ENCODE measurements at regions not wholly inside any gene's neighbourhood (a gene's known extent, or its start where the extent isn't known, plus 50 kb on each side); places are given as distances from the start of the nearest gene placed in this dataset.

- no peak for DNase-seq (ENCODE audit: extremely low read depth in 1 of 4, low spot score in 3 of 4)
- intact Hi-C loops (cut with micrococcal nuclease) (no loop called here), in situ Hi-C loops (cut with MboI) (no loop called here)
- no peaks in the 10 kb centered on the region for H4K20me1 ChIP-seq (replicated peaks; ENCODE audit: control insufficient read depth, insufficient read depth, low read length)
- no peak for ATAC-seq
- H3K27me3 ChIP-seq (ENCODE audit: control insufficient read depth in 2 of 2, insufficient read depth in 2 of 2, low read length in 2 of 2) = no peaks in the 10 kb centered on the region
- H3K4me2 ChIP-seq (ENCODE audit: insufficient read depth, low read length) = no peak overlapping the region
- H3K4me3 ChIP-seq = no peak overlapping the region
- TF ChIP-seq WHSC1 (IDR thresholded peaks at IDR 0.05; ENCODE audit: low read length) (no peak), NFIX (CRISPR knock-in tag; IDR thresholded peaks at IDR 0.05; ENCODE audit: low read depth) (no peak), KLF16 (IDR thresholded peaks at IDR 0.05) (no peak), RBBP5 (IDR thresholded peaks at IDR 0.05; ENCODE audit: borderline replicate concordance, insufficient read depth, low read length, poor library complexity, severe bottlenecking) (no peak), TAF1 (IDR thresholded peaks at IDR 0.05; ENCODE audit: control insufficient read depth, extremely low read depth, insufficient read depth, low read length, severe bottlenecking) (no peak)
- TF ChIP-seq, protein P1, sequence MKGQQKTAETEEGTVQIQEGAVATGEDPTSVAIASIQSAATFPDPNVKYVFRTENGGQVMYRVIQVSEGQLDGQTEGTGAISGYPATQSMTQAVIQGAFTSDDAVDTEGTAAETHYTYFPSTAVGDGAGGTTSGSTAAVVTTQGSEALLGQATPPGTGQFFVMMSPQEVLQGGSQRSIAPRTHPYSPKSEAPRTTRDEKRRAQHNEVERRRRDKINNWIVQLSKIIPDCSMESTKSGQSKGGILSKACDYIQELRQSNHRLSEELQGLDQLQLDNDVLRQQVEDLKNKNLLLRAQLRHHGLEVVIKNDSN (CRISPR knock-in tag; IDR thresholded peaks at IDR 0.05) = no peak
- TF ChIP-seq, protein P2, sequence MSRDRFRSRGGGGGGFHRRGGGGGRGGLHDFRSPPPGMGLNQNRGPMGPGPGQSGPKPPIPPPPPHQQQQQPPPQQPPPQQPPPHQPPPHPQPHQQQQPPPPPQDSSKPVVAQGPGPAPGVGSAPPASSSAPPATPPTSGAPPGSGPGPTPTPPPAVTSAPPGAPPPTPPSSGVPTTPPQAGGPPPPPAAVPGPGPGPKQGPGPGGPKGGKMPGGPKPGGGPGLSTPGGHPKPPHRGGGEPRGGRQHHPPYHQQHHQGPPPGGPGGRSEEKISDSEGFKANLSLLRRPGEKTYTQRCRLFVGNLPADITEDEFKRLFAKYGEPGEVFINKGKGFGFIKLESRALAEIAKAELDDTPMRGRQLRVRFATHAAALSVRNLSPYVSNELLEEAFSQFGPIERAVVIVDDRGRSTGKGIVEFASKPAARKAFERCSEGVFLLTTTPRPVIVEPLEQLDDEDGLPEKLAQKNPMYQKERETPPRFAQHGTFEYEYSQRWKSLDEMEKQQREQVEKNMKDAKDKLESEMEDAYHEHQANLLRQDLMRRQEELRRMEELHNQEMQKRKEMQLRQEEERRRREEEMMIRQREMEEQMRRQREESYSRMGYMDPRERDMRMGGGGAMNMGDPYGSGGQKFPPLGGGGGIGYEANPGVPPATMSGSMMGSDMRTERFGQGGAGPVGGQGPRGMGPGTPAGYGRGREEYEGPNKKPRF (IDR thresholded peaks at IDR 0.05; ENCODE audit: low read depth, low read length) = no peak
- ChIA-PET POLR2A (no interaction called here), CTCF (ENCODE audit: low intra/inter-chr PET ratio) (no interaction called here)
- WGBS (ENCODE audit: insufficient coverage, low coverage, missing lambda C conversion rate) = 2% methylated on average over 5 of the region's 5 CpGs
- no peak for FAIRE-seq
- no peak overlapping the region for H3K27ac ChIP-seq (ENCODE audit: extremely low read depth, low read depth, low read length)
- no peaks in the 10 kb centered on the region for H3K36me3 ChIP-seq (ENCODE audit: control insufficient read depth, insufficient read depth, low read length)
- H3K4me1 ChIP-seq (replicated peaks in 1 of 2; ENCODE audit: control insufficient read depth in 2 of 2, insufficient read depth in 2 of 2, low read length in 2 of 2) = no peaks in the 10 kb centered on the region
- no TSS peak for BruUV-seq (replicated peaks)
- H3K9ac ChIP-seq (ENCODE audit: insufficient read depth in 1 of 2, low read depth in 2 of 2, low read length in 2 of 2) = no peak overlapping the region
- no peak overlapping the region for H2AFZ ChIP-seq (ENCODE audit: low read depth, low read length)
- no peaks in the 10 kb centered on the region for H3K79me2 ChIP-seq (ENCODE audit: control insufficient read depth, insufficient read depth, low read length)
- H3K9me3 ChIP-seq (replicated peaks; ENCODE audit: control insufficient read depth, insufficient read depth, low read depth, low read length) = no peaks in the 10 kb centered on the region
- H3K9me1 ChIP-seq (ENCODE audit: control insufficient read depth, insufficient read depth, low read length) = no peaks in the 10 kb centered on the region
Observed at GRCh38 chrX:39296472-39296871, 495.2 kb downstream of the MID1IP1 start.
